HG03558 (cell line): ENCODE measurements at regions not wholly inside any gene's neighbourhood (a gene's known extent, or its start where the extent isn't known, plus 50 kb on each side); places are given as distances from the start of the nearest gene placed in this dataset.

ENCODE experiments used
- ATAC-seq: cut with Tn5 transposase; IDR thresholded peaks from one replicate; pipeline ENCODE4 v1.9.1; 2021; ENCODE audit warnings: moderate number of reproducible peaks; ENCODE audit not compliant: unreplicated experiment; ENCODE audit errors: extremely low read depth

DNA sequence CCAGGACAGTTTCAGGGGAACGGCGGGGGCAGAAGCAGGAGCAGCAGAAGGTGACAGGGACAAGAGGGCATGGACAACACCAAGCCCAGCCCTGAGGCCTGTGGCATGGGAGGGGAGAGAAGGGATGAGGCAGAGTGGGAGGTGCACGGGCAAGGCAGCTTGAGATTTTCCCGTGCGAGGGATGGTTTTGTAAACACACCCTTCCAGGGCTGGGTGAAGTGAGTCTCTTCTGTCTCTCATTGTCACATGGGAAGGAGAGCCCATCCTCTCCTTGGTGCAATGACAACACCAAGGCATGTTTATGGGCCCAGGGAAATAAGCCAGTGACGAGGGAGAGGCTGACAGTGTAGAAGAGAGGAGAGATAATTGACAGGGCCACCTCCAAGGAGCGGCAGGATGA, 69.6 kb upstream of the RIOK3 start:
- no peak for ATAC-seq

DNA sequence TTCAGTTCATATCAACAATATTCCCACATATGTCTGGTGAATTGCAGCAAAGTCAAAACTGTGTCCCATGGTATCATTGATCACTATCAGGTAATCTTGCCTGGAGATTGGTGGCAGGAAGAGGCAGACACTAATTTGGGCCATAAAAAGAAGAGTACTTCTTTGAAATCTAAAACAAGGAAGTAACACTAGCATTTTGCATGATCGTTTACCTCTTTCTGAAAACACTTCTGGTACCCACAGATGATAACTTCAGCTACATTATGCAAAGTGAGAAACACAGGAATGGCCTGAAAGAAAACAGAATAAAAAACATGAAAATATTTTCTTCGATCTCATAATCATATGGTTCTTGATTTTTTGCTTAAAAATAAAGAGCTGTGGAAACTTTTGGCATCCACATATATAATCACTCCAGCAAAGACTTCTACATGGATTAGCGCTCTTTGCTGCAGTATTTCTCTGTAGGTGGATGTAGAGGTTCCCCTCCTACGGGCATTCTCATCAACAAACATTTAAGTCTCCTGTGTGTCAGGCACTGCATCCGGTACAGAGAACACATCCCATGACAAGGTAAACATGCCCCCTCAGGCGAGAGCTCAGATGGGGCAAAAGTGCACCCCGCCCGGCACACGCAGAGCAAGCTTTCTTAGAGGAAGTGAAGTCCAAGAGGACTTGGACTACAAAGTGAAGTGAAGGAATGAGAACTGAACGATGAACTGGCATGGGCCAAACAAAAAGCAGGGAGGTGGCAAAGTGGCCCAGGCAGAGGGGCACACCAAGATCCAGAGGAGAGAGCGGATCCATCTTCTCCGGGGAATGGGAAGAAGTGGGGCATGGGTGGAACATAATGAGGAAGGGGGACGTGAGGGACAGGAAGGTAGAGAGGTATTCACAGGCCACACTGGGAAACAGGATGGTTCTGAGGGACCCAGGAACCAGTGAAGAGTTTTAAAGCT, 68.0 kb upstream of the RIOK3 start:
- no peak for ATAC-seq

GRCh38 chr18:23386317-23386716, 66.8 kb upstream of the RIOK3 start:
- ATAC-seq = no peak

DNA sequence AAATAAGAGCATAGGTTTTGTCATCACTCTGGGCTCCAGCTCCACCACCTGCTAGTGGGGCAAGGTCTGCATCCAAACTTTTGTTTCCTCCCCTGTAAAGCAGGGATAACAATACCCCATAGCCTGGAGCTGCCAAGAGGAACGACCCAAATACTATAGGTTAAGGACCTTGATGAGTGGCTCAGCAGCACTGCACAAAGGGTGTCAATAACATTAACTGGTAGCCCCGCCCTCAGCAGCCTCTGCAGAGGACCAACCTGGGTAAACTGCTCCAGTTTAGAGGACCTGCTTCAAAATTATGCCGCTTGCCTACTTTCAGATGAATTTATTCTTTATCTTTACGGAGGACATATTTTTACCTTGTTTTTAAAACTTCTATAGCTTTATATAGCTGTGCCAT, 65.8 kb upstream of the RIOK3 start:
- ATAC-seq = no peak

DNA sequence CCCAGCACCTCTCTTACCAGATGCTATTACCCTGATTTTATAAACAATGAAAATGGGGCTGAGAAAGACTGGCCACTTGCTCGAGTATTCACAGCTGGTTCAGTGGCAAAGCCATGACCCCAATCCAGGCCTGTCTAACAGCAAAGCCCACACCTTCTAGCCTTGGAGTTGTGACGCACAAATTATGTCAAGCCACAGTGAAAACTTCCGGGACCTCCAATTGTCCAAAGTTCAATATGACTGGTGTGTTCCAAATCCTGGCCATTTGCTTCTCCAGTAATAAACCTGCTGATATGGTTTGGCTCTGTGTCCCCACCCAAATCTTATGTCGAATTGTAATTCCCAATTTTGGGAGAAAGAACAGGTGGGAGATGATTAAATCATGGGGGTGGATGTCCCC, 64.7 kb upstream of the RIOK3 start:
- ATAC-seq = no peak

DNA sequence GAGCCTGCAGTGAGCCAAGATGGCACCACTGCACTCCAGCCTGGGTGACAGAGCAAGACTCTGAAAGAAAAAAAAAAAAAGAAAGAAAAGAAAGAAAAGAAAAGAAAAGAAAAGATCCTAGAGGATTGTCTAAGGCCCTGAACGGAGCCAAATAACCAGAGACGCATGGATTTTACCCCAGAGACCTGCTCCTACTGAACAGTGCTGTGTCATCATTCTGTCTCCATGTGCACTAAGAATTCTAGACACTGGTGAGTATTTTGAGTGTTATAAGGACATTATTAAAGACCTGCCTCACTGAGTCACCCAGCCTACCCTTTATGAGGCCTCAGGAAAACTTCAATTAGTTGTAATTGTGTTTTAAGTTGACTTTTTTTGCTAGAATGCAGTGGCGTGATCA, 61.9 kb upstream of the RIOK3 start:
- no peak for ATAC-seq

GRCh38 chr18:23397907-23398306, 55.2 kb upstream of the RIOK3 start:
- ATAC-seq = no peak

GRCh38 chr18:23398401-23398800, 54.7 kb upstream of the RIOK3 start:
- no peak for ATAC-seq

DNA sequence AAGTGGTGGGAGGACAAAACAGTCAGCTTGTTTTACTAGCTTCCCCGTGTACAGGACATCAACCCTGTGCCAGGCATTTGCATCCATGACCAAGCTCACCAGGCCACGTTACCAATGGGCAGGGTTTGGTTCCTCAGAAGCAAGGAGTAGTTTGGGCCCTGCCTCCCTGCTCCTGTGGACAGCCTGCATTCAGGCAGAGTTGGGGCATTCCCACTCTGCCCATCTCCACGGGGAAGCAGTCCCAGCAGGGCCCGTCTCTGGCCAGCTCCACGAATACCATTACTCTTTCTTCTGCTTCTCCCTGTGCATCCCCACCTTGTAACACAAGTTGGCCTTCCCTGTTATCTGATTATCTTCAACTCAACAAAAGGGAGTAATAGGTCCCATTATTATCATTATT, 54.0 kb upstream of the RIOK3 start:
- no peak for ATAC-seq

- ATAC-seq = no peak
Observed at GRCh38 chr18:23400918-23401317, 52.2 kb upstream of the RIOK3 start.

GRCh38 chr18:23401400-23402347, 51.4 kb upstream of the RIOK3 start:
- no peak for ATAC-seq
